Anterior cingulate cortex (tissue), 58 donors: ENCODE measurements at regions not wholly inside any gene's neighbourhood (a gene's known extent, or its start where the extent isn't known, plus 50 kb on each side); places are given as distances from the start of the nearest gene placed in this dataset.
"Not testable (repeated sequence)": the region's sequence is repeated elsewhere in the genome, so short reads cannot be mapped to it uniquely, and the experiment has no call there.

ENCODE experiments used
- DNase-seq, 58 donors: peaks; one replicate each; lab custom pipeline; 2025; lab: John Stamatoyannopoulos, UW

DNA sequence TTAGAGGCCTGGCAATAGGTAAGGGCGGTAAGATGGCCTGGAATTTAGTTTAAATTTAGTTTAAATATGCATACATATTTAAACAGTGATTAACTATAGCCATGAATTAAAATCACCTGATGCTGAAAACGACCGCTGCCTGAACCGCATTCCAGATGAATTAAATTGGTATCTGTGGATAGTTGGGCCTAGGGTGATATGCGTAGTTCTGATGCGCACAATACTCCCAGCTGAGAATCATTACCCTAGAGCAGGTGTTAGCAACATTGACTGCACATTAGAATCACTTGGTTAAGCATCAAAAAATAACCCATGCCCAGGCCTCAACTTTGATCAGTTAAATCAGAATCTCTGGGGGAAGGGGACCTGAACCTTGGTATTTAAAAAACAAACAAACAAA, 432.4 kb downstream of the GBA3 start:
- DNase-seq, result no peak

GRCh38 chr4:23122666-23123400, 430.1 kb downstream of the GBA3 start:
- DNase-seq, result no peak

GRCh38 chr4:23120374-23120773, 427.6 kb downstream of the GBA3 start:
- no peak for DNase-seq

DNA sequence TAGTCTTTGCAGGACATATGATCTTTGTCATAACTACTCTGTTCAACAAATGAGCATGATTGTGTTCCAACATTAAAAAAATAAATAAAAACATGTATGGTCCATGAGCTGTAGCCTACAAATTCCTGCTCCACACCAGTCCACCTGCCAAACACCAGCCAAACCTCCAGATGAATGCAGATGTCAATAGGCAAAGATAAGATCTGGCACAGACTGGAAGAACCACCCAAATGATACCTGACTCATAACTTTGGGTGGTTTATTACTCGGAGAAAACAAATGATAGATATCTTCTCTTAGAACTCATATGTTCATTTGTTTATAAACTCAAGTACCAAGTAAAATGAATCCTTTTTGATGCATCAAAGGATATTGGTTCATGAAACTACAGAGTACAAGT, 425.1 kb downstream of the GBA3 start:
- no peak for DNase-seq

DNA sequence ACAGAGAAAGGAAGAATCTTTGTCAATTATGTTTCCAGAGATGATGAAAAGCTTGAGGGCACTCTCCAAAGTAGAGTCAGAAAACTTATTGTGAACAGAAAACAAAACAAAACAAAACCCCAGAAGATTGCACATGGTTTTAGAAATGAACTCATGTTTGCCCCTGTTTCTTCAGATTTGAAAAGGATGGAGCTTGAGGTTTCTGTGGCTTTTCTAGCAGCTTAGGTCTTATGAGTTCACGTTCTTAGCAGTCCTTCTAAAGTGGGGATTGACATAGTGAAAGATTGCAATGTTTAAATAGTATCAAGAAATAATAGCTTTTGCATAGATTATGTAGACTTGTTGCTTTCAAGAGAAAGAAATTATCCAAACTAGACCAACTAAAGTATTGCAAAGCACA, 421.8 kb downstream of the GBA3 start:
- DNase-seq, result no peak

- no peak for DNase-seq
These were observed 420.4 kb downstream of the GBA3 start for GRCh38 chr4:23113104-23113503.

- DNase-seq, result no peak
These were observed 413.8 kb downstream of the GBA3 start for GRCh38 chr4:23106516-23106915.

DNA sequence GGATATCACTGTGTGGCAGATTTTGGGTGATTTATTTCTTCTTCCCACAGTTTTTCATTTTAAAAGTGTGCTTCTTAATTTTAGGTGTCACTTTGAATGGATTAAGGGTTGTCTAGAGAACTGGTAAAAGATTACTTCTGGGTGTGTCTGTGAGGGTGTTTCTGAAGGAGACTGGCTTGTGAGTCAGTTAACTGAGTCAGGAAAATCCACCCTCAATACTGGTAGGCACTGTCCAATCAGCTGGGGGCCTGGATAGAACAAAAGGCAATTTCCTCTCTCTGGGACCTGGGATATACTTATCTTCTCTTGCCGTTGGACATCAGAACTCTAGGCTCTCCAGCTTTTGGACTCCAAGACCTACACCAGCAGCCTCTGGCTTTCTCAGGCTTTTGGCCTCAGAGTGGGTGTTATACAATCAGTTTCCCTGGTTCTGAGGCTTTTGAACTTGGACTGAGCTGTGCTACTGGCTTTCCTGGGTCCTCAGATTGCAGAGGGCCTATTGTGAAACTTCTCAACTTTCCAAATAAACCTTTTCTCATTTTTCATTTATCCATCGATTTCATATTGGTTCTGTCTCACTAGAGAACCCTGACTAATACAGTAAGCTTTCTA, 413.1 kb downstream of the GBA3 start:
- no peak for DNase-seq

DNA sequence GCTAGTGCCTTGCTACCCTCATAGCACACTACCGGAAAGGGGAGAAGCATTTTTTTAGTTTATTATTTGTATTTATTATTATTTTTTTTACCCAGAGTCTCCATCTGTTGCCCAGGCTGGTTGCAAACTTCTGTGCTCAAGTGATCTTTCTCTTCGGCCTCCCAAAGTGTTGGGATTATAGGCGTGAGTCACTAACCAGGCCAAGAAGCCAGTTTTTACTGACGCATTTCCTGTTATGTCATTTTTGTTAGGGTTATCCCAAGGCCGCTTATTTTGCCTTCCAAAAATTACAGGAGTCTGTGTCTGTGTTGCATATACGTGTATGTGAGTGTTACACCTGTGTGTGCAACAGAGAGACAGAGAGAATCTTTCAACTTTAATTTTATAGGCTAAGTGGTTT, 404.5 kb downstream of the GBA3 start:
- no peak for DNase-seq

DNA sequence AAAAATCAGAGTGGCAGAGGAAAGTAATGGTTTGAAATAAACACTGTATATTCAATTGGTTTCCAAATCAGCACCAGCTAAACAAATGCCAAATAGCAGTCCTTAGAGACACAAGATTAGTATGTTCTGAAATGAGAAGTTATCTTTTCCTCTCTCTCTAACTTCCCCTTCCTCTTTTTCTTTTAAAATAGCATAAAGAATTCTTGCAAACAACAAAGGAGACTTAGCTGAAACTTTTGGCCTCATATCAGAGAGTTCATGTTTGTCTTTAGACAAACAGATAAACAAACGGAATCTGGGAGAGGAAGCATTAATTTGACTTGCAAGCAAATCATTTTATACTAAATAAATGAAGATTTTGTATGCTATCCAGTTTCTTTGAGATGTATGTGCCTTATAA, 399.0 kb downstream of the GBA3 start:
- DNase-seq, result no peak

GRCh38 chr4:23085249-23085568, 392.5 kb downstream of the GBA3 start:
- no peak for DNase-seq

DNA sequence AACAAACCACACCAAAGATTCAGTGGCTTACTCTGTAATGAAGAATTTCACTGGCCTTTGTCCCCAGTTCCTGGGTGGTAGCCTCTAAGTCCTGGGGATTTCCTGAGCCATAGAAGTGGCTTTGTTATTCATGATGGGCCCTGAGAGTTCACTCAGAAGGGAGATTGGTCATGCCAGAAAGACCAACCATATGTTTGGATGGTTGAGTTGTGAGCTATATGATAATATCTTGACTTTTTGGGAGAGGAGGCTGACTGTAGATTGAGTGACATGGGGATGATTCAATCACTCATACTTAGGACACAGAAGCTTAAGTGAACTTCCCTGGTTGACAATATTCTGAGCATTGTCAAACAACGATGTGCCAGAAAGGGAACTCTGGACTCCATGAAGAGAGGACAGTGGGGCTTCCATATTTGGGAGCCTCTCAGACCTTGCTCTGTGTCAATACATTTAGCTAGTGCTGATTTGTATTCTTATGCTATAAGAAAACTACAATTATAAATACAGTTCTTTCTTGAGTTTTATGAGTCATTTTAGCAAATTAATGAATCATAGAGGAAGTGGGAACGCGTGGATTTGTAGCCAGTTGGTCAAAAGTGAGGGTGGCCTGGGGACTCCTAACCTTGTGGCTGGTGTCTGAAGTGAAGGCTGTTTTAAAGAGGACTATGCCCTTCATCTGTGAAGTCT, 392.0 kb downstream of the GBA3 start:
- DNase-seq, result no peak

DNA sequence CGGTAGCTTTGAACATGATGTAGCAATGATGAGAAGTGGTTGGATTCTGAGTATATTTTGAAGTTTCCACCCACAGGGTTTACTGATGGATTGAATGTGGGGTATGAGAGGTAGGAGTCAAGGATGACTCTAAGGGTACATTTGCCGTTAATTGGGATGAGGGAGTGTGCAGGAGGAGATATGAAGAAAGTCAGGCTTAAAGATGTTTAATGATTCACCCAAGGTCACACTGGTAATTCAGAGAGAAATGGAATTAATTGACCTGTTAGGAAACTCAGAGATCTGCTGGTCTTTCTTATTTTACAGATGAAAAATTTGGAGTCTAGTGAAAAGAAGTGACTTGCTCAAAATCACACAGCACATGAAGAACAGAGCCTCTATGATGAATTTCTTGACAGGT, 390.7 kb downstream of the GBA3 start:
- DNase-seq, result no peak

DNA sequence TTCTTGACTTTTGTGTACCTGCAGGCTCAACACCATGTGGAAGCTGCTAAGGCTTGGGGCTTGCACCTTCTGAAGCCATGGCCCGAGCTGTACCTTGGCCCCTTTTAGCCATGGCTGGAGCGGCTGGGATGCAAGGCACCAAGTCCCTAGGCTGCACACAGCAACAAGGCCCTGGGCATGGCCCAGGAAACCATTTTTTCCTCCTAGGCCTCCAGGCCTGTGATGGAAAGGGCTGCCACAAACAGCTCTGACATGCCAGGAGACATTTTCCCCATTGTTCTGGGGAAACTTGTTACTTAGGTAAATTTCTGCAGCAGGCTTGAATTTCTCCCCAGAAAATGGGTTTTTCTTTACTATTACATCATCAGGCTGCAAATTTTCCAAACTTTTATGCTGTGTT, 387.4 kb downstream of the GBA3 start:
- not testable (repeated sequence) for DNase-seq

DNA sequence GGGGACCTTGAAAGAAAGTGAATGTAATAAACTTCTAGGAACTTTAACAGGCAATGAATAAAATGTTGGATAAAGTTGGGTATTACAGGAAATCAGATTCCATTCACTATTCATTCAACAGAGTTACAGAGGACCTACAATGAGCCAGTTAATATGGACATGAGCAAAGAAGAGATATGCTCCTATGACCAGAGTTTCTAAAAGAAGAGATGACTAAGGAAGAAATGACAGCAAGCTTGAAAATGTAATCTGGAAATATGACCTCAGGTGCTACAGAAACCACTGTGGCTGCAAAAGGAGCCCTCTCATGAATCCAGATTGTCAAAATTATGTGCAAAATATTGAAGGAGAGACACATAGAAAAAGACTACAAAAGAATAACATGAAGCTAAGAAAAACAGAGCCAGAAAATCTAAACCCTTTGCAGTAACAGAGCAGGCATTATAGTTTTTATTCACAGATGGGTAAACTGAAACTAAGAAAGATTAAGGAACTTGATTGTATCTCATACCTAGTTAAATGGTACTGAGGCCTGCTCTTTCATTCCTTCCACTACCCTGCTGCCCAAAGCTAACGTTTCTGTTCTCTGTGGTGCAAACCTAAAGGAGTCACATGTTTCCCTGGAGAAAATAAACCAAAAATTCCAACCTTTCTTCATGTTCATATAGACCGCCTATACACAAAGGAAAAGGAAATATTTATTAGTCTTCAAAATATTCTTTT, 378.3 kb downstream of the GBA3 start:
- DNase-seq, result no peak

DNA sequence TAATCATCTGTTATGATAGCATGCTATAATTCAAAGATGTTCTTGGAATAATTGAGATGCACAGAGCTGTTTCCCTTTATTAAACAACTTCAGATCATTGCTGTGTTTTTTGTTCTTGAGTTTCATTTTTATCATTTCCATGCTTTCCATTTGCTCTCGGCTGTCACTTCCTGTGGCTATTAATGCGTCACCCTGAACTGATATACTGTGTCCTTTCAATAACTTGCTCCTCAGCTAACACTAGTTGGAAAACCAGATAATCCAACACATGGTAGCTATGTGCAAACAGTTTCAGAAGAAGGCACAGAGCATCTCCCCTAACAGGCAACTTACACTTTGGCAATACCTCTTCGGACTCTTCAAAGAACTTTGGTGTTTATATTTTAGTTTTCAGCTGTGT, 376.0 kb downstream of the GBA3 start:
- no peak for DNase-seq

DNA sequence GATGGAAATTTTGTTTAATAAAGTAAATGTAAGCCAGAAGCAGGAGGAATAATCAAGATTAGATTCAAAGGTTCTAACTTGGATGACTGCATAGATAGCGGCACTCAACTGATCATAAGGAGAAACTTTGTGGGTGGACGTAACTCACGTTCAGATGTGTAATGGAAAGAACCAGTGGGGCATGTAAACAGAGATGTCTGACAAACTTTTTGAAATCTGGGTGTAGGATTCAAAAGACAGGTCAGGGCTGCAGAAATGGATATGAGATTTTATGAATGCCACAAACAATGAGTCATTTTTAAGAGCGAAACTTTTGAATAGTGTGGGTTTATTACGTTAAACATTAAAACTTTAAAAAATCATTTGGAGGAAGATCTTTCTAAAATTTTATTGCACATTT, 375.6 kb downstream of the GBA3 start:
- DNase-seq, result no peak

DNA sequence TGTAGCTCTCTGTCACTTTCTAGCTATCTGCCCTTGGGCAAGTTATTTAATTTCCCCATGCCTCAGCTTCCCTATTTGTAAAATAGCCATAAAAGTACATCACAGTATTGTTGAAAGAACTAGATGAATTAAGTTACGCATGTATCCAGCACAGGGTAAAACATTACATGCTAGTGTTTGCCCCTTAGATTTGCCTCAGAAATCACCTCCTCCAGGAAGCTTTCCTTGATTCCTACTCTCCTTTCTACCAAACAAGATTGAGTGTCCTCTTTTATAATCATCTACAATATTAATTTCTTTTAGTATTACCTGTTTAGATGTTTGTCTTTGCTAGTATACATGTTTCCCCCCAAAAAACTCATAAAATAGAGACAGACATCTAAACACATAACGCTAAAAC, 369.5 kb downstream of the GBA3 start:
- no peak for DNase-seq

DNA sequence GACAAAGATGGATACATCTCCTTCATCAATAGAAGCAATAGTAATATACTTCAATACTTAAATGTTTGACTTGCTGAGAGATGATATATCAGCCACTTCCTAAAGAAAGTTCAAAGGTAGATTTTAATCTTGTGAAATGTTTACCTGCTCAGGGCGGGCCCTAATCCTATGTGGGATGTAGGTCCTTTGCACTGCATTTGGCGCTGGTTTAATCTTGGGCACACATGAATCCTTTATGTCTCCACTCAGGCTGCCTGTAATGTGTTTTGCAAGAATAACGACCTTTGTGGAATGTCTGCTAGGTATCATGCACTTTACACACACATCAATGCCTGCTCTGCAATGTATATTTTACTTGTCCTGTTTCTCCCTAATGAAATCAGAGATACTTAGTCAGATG, 368.7 kb downstream of the GBA3 start:
- no peak for DNase-seq

GRCh38 chr4:23060776-23061175, 368.0 kb downstream of the GBA3 start:
- DNase-seq, result no peak

DNA sequence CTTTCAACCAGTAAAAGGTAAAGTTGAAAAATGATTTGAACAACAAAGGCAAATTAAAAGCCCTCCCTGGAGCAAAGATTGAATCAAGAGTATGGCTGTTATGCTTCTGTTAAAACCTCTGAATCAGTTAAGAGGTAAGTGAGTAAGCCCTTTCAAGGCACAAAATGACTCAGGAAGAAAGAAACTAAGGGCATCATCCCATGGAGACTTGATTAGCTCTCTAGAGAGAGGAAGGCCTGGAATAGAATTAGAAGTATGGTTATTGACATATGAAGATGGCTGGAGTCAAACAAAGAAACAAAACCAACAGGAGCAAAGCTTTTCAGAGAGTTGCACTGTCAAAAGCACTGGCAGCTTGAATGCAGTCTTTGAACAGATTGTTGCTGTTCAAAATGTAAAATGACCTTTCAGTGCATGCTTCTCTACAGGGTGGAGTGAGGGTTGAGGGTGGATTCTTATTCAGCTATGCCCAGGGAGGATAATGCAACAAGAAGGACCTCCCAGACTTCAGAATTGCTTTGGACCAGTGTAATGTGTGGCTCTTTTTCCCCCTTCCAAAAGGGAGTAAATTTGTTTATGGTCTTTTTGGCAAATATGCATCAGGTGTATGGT, 365.5 kb downstream of the GBA3 start:
- DNase-seq, result no peak
